Activated naive CD4-positive, alpha-beta T cell treated with anti-CD3 and anti-CD28 coated beads for 36 hours (primary cell): ENCODE measurements at regions not wholly inside any gene's neighbourhood (a gene's known extent, or its start where the extent isn't known, plus 50 kb on each side); places are given as distances from the start of the nearest gene placed in this dataset.

ENCODE experiments used
- CTCF ChIA-PET: fragments of 350-600 bp; sonication (Branson Sonifier 250); formaldehyde crosslinking; loops from one replicate; lab custom pipeline; 2021; ENCODE audit warnings: antibody characterized with exemption; lab: Charles Lee
- DNase-seq: peaks from one replicate; pipeline ENCODE4 v3.0.0-alpha.2; 2020
- H3K27ac Mint-ChIP-seq: one replicate; pipeline ENCODE4 v1.8.0; 2021; ENCODE audit warnings: mild to moderate bottlenecking, mixed read lengths
- H3K27me3 Mint-ChIP-seq: one replicate; pipeline ENCODE4 v1.8.0; 2021; ENCODE audit warnings: low read depth, mixed read lengths
- H3K36me3 Mint-ChIP-seq: one replicate; pipeline ENCODE4 v1.8.0; 2021; ENCODE audit warnings: low read depth, mixed read lengths
- H3K4me1 Mint-ChIP-seq: one replicate; pipeline ENCODE4 v1.8.0; 2021; ENCODE audit warnings: low read depth, mixed read lengths
- H3K4me3 Mint-ChIP-seq: one replicate; pipeline ENCODE4 v1.8.0; 2021; ENCODE audit warnings: mild to moderate bottlenecking, moderate library complexity, mixed read lengths
- H3K9me3 Mint-ChIP-seq: one replicate; pipeline ENCODE4 v1.8.0; 2021; ENCODE audit warnings: mixed read lengths
- intact Hi-C: fragments of 100-400 bp; cut with micrococcal nuclease; formaldehyde crosslinking; loops from one replicate; pipeline ENCODE4 v1.15.1; 2023

GRCh38 chr3:71903112-71903495 lies 118.2 kb upstream of the PROK2 start:
- Mint-ChIP-seq H3K4me3 (no peak overlapping the region), H3K36me3 (no peaks in the 10 kb centered on the region), H3K27ac (no peak overlapping the region), H3K27me3 (peaks cover under 1% of the 10 kb centered on the region), H3K9me3 (no peaks in the 10 kb centered on the region), H3K4me1 (peaks cover 2% of the 10 kb centered on the region)
- DNase-seq = no peak
- intact Hi-C loops = no loop called here
- CTCF ChIA-PET = no interaction called here

- H3K27me3 Mint-ChIP-seq = peaks cover 6% of the 10 kb centered on the region
- DNase-seq = no peak
- no peaks in the 10 kb centered on the region for H3K36me3 Mint-ChIP-seq
- H3K27ac Mint-ChIP-seq = no peak overlapping the region
- intact Hi-C loops = no loop called here
- peaks cover 2% of the 10 kb centered on the region for H3K4me1 Mint-ChIP-seq
- no peak overlapping the region for H3K4me3 Mint-ChIP-seq
- no peaks in the 10 kb centered on the region for H3K9me3 Mint-ChIP-seq
- CTCF ChIA-PET = no interaction called here
Measured at GRCh38 chr3:71902258-71903111, 117.5 kb upstream of the PROK2 start.

- Mint-ChIP-seq H3K36me3 (no peaks in the 10 kb centered on the region), H3K27ac (no peak overlapping the region), H3K4me1 (peaks cover 2% of the 10 kb centered on the region), H3K4me3 (no peak overlapping the region), H3K27me3 (peaks cover 8% of the 10 kb centered on the region), H3K9me3 (no peaks in the 10 kb centered on the region)
- intact Hi-C loops = no loop called here
- CTCF ChIA-PET = no interaction called here
- DNase-seq = no peak
Measured at GRCh38 chr3:71901645-71902044, 116.7 kb upstream of the PROK2 start.

GRCh38 chr3:71900057-71900456 lies 115.1 kb upstream of the PROK2 start:
- no peaks in the 10 kb centered on the region for H3K9me3 Mint-ChIP-seq
- intact Hi-C loops = no loop called here
- CTCF ChIA-PET = interaction anchor here (0.7 kb wide), 1 partner anchor 20 kb away, joined by 3 read pairs; no protein-coding TSS in a partner anchor
- H3K4me3 Mint-ChIP-seq = no peak overlapping the region
- H3K36me3 Mint-ChIP-seq = no peaks in the 10 kb centered on the region
- DNase-seq = no peak
- peaks cover 8% of the 10 kb centered on the region for H3K27me3 Mint-ChIP-seq
- no peaks in the 10 kb centered on the region for H3K4me1 Mint-ChIP-seq
- H3K27ac Mint-ChIP-seq = no peak overlapping the region

GRCh38 chr3:71896751-71897150 lies 111.8 kb upstream of the PROK2 start:
- H3K4me1 Mint-ChIP-seq = no peaks in the 10 kb centered on the region
- H3K27ac Mint-ChIP-seq = no peak overlapping the region
- intact Hi-C loops = no loop called here
- H3K27me3 Mint-ChIP-seq = peaks cover 8% of the 10 kb centered on the region
- CTCF ChIA-PET = interaction anchor here (1.2 kb wide), 1 partner anchor 21 kb away, joined by 3 read pairs; no protein-coding TSS in a partner anchor
- DNase-seq = no peak
- H3K9me3 Mint-ChIP-seq = no peaks in the 10 kb centered on the region
- no peak overlapping the region for H3K4me3 Mint-ChIP-seq
- no peaks in the 10 kb centered on the region for H3K36me3 Mint-ChIP-seq

GRCh38 chr3:71893702-71894479 lies 108.9 kb upstream of the PROK2 start:
- no peaks in the 10 kb centered on the region for H3K9me3 Mint-ChIP-seq
- CTCF ChIA-PET = interaction anchor here (0.8 kb wide), 1 partner anchor 18 kb away, joined by 3 read pairs; no protein-coding TSS in a partner anchor

GRCh38 chr3:71893122-71893521 lies 108.2 kb upstream of the PROK2 start:
- no peaks in the 10 kb centered on the region for H3K4me1 Mint-ChIP-seq

More at GRCh38 chr3:71893702-71894479, 108.9 kb upstream of the PROK2 start:
- Mint-ChIP-seq H3K36me3 (no peaks in the 10 kb centered on the region), H3K27ac (no peak overlapping the region), H3K4me1 (no peaks in the 10 kb centered on the region), H3K4me3 (no peak overlapping the region), H3K27me3 (peaks cover 8% of the 10 kb centered on the region)
- DNase-seq = no peak
- intact Hi-C loops = no loop called here

GRCh38 chr3:71891483-71891882 lies 106.5 kb upstream of the PROK2 start:
- H3K27me3 Mint-ChIP-seq = no peaks in the 10 kb centered on the region
- CTCF ChIA-PET = interaction anchor here (1.0 to 6.5 kb wide), 3 partner anchors 16 to 39 kb away, joined by 3 to 28 read pairs (median 3); no protein-coding TSS in a partner anchor
- intact Hi-C loops = no loop called here
- no peak for DNase-seq
- H3K9me3 Mint-ChIP-seq = no peaks in the 10 kb centered on the region
- H3K27ac Mint-ChIP-seq = no peak overlapping the region
- no peaks in the 10 kb centered on the region for H3K36me3 Mint-ChIP-seq
- no peak overlapping the region for H3K4me3 Mint-ChIP-seq
- H3K4me1 Mint-ChIP-seq = no peaks in the 10 kb centered on the region

More at GRCh38 chr3:71893122-71893521, 108.2 kb upstream of the PROK2 start:
- H3K9me3 Mint-ChIP-seq = no peaks in the 10 kb centered on the region
- H3K27ac Mint-ChIP-seq = no peak overlapping the region
- no peaks in the 10 kb centered on the region for H3K36me3 Mint-ChIP-seq
- intact Hi-C loops = no loop called here
- H3K4me3 Mint-ChIP-seq = no peak overlapping the region
- CTCF ChIA-PET = interaction anchor here (0.8 kb wide), 1 partner anchor 17 kb away, joined by 3 read pairs; no protein-coding TSS in a partner anchor
- no peak for DNase-seq
- H3K27me3 Mint-ChIP-seq = peaks cover 8% of the 10 kb centered on the region

GRCh38 chr3:71890356-71890931 lies 105.5 kb upstream of the PROK2 start:
- no peak overlapping the region for H3K27ac Mint-ChIP-seq
- DNase-seq = no peak
- no peaks in the 10 kb centered on the region for H3K27me3 Mint-ChIP-seq
- CTCF ChIA-PET = interaction anchor here (0.6 to 6.5 kb wide), 3 partner anchors 15 to 59 kb away, joined by 3 to 28 read pairs (median 3); no protein-coding TSS in a partner anchor
- H3K9me3 Mint-ChIP-seq = no peaks in the 10 kb centered on the region
- intact Hi-C loops = no loop called here
- no peak overlapping the region for H3K4me3 Mint-ChIP-seq
- H3K36me3 Mint-ChIP-seq = no peaks in the 10 kb centered on the region
- no peaks in the 10 kb centered on the region for H3K4me1 Mint-ChIP-seq

GRCh38 chr3:71887256-71887655 lies 102.3 kb upstream of the PROK2 start:
- CTCF ChIA-PET = interaction anchor here (6.5 kb wide), 1 partner anchor 12 kb away, joined by 28 read pairs; no protein-coding TSS in a partner anchor
- Mint-ChIP-seq H3K4me1 (no peaks in the 10 kb centered on the region), H3K4me3 (no peak overlapping the region)

GRCh38 chr3:71885006-71885405 lies 100.1 kb upstream of the PROK2 start:
- Mint-ChIP-seq H3K36me3 (no peaks in the 10 kb centered on the region), H3K4me1 (no peaks in the 10 kb centered on the region), H3K9me3 (no peaks in the 10 kb centered on the region), H3K4me3 (no peak overlapping the region), H3K27me3 (peaks cover 4% of the 10 kb centered on the region), H3K27ac (no peak overlapping the region)
- CTCF ChIA-PET = interaction anchor here (0.7 to 1.0 kb wide), 3 partner anchors 8 to 14 kb away, joined by 3 read pairs; no protein-coding TSS in a partner anchor
- intact Hi-C loops = no loop called here
- DNase-seq = no peak

More at GRCh38 chr3:71887256-71887655, 102.3 kb upstream of the PROK2 start:
- peaks cover 2% of the 10 kb centered on the region for H3K27me3 Mint-ChIP-seq
- H3K36me3 Mint-ChIP-seq = no peaks in the 10 kb centered on the region
- intact Hi-C loops = no loop called here
- DNase-seq = no peak
- no peaks in the 10 kb centered on the region for H3K9me3 Mint-ChIP-seq
- H3K27ac Mint-ChIP-seq = no peak overlapping the region

GRCh38 chr3:71881732-71882131 lies 96.8 kb upstream of the PROK2 start:
- CTCF ChIA-PET = interaction anchor here (0.6 to 1.1 kb wide), 2 partner anchors 18 to 44 kb away, joined by 3 to 4 read pairs; no protein-coding TSS in a partner anchor
- intact Hi-C loops = no loop called here
- Mint-ChIP-seq H3K4me1 (no peaks in the 10 kb centered on the region), H3K27ac (no peak overlapping the region), H3K27me3 (peaks cover 4% of the 10 kb centered on the region), H3K9me3 (no peaks in the 10 kb centered on the region), H3K4me3 (no peak overlapping the region), H3K36me3 (no peaks in the 10 kb centered on the region)
- no peak for DNase-seq
